ENCODE measurements at regions not wholly inside any gene's neighbourhood (a gene's known extent, or its start where the extent isn't known, plus 50 kb on each side); places are given as distances from the start of the nearest gene placed in this dataset.

- SMC1A ChIA-PET (ENCODE audit: uncharacterized antibody, unreplicated experiment): no interaction called here
- in situ Hi-C loops (cut with MboI): no loop called here
- Histone ChIP-seq H2AFZ (ENCODE audit: control insufficient read depth, low read depth, low read length) (no peak overlapping the region), H3K4me1 (ENCODE audit: control insufficient read depth, insufficient read depth, low read length) (no peaks in the 10 kb centered on the region), H3K27ac (ENCODE audit: control insufficient read depth, insufficient read depth) (no peak overlapping the region), H3K4me3 (no peak overlapping the region), H4K20me1 (ENCODE audit: control insufficient read depth, insufficient read depth) (no peaks in the 10 kb centered on the region), H3K9ac (ENCODE audit: control insufficient read depth, insufficient read depth, low read length) (no peak overlapping the region), H3K27me3 (replicated peaks in 1 of 2; ENCODE audit: control insufficient read depth in 2 of 2, insufficient read depth in 2 of 2, low read length in 1 of 2) (no peaks in the 10 kb centered on the region), H3K36me3 (ENCODE audit: control insufficient read depth in 2 of 2, insufficient read depth in 2 of 2, low read length in 1 of 2) (no peaks in the 10 kb centered on the region), H3K9me3 (replicated peaks; ENCODE audit: control insufficient read depth, insufficient read depth, low read length) (no peaks in the 10 kb centered on the region; the same call in 2 of the 3 replicates), H3K79me2 (ENCODE audit: control insufficient read depth, insufficient read depth, low read length) (no peaks in the 10 kb centered on the region), H3K4me2 (ENCODE audit: control insufficient read depth, insufficient read depth) (no peak overlapping the region)
- no TSS peak for BruUV-seq (replicated peaks)
- TF ChIP-seq MEF2B (IDR thresholded peaks at IDR 0.05; ENCODE audit: partially characterized antibody, poor library complexity, severe bottlenecking) (no peak), NKRF (conservative IDR thresholded peaks at IDR 0.05) (no peak), EZH2 (IDR thresholded peaks at IDR 0.05; ENCODE audit: borderline replicate concordance, control insufficient read depth, low read depth, low read length) (no peak), REST (IDR thresholded peaks at IDR 0.05; ENCODE audit: low read depth, low read length) (no peak), POLR2AphosphoS5 (IDR thresholded peaks at IDR 0.05; ENCODE audit: low read length) (no peak), BCLAF1 (IDR thresholded peaks at IDR 0.05) (no peak), IRF3 (IDR thresholded peaks at IDR 0.05) (no peak), PBX3 (IDR thresholded peaks at IDR 0.05; ENCODE audit: insufficient replicate concordance, low read depth, low read length) (no peak), MTA2 (IDR thresholded peaks at IDR 0.05; ENCODE audit: low read depth) (no peak), ZZZ3 (IDR thresholded peaks at IDR 0.05; ENCODE audit: control insufficient read depth, insufficient read length, low read depth) (no peak)
- intact Hi-C loops (cut with micrococcal nuclease; ENCODE audit: unreplicated experiment): no loop called here
- FAIRE-seq (no peak), ATAC-seq (no peak), DNase-seq (ENCODE audit: low read depth, low spot score) (no peak)
- CTCF ChIA-PET: no interaction called here
- RAD21 ChIA-PET (ENCODE audit: unreplicated experiment): no interaction called here
- WGBS (ENCODE audit: insufficient coverage, insufficient replicate concordance, low lambda C conversion rate, missing lambda C conversion rate): 21% methylated on average over 2 of the region's 2 CpGs
- POLR2A ChIA-PET: no interaction called here
Measured at GRCh38 chr16:49926941-49927340, 71.0 kb upstream of the ZNF423 start.

Measured in GM12878 (cell line).